Upper lobe of left lung (tissue), 4 donors: ENCODE measurements at regions not wholly inside any gene's neighbourhood (a gene's known extent, or its start where the extent isn't known, plus 50 kb on each side); places are given as distances from the start of the nearest gene placed in this dataset.

Experiments used
- EP300 ChIP-seq, 4 donors: sonication (generic); formaldehyde crosslinking; IDR thresholded peaks; one replicate each; pipeline ENCODE4 v1.5.1; 2017; ENCODE audit warnings: antibody characterized with exemption in 4 of 4, control low read depth in 2 of 4
- POLR2A ChIP-seq, 4 donors: fragments of 450-650 bp; IDR thresholded peaks; one replicate each; pipeline ENCODE4 v1.5.1; 2016 to 2017; ENCODE audit warnings: antibody characterized with exemption in 4 of 4, mild to moderate bottlenecking in 2 of 4
- TF ChIP-seq, protein P1 (sequence below), 6 experiments: fragments of 450-650 bp in 4 of 6; fragments of 200-600 bp in 2 of 6; sonication (generic) in 2 of 6; IDR thresholded peaks; one replicate each; pipeline ENCODE4 v1.5.1; 2016 to 2019; ENCODE audit warnings: antibody characterized with exemption in 6 of 6

DNA sequence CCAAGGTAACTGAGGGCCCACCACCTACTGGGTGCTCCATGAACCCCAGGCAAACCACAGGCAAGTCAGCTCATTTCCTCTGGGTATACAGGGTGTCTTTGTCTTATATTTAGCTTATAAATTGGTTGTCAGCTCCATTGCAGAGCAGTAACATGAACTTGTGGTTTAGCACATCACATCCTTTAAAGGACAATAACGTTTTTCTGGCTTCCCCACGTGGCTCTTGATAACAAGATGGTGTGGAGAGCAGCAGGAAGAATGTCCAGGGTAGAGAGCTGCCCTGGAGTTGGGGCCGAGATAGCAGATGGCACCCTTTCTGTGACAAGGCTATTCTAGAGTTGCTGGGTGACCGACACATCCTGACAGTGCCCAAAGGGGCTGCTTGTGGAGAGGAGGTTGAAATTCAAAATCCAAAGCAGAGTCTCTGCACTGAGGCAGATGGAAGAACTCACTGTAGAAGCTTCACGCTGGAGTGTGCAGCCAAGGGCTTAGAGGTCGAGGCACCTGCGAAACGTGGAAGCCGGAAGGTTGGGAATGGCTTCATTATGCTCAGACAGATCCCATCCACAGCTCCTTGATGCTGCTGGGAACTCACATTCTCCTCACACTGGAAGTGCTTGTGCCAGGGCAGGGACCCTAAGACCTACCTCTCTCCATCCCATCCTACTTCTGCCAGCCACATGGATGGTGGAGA lies 133.0 kb upstream of the FRY start:
- TF ChIP-seq, protein P1, sequence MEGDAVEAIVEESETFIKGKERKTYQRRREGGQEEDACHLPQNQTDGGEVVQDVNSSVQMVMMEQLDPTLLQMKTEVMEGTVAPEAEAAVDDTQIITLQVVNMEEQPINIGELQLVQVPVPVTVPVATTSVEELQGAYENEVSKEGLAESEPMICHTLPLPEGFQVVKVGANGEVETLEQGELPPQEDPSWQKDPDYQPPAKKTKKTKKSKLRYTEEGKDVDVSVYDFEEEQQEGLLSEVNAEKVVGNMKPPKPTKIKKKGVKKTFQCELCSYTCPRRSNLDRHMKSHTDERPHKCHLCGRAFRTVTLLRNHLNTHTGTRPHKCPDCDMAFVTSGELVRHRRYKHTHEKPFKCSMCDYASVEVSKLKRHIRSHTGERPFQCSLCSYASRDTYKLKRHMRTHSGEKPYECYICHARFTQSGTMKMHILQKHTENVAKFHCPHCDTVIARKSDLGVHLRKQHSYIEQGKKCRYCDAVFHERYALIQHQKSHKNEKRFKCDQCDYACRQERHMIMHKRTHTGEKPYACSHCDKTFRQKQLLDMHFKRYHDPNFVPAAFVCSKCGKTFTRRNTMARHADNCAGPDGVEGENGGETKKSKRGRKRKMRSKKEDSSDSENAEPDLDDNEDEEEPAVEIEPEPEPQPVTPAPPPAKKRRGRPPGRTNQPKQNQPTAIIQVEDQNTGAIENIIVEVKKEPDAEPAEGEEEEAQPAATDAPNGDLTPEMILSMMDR (IDR thresholded peaks at IDR 0.05), result no peak
- no peak for TF ChIP-seq POLR2A (IDR thresholded peaks at IDR 0.05)
- no peak for TF ChIP-seq EP300 (IDR thresholded peaks at IDR 0.05)
